ENCODE measurements at regions not wholly inside any gene's neighbourhood (a gene's known extent, or its start where the extent isn't known, plus 50 kb on each side); places are given as distances from the start of the nearest gene placed in this dataset.

DNA sequence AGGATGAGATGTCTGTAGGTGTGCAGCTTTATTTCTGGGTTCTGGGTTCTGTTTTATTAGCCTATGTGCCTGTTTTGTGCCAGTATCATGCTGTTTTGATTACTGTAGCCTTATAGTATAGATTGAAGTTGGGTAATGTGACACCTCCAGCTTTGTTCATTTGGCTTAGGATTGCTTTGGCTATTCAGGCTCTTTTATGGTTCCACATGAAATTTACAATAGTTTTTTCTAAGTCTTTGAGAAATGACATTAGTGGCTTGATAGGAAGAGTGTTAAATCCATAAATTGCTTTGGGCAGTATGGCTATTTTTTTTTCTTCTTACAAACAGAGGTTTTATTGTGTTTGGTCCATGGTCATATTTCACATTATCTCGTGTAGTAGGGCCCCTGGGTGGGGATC, 285.8 kb upstream of the GADL1 start:
- no peaks in the 10 kb centered on the region for H3K27me3 Mint-ChIP-seq (ENCODE audit: low read depth)
- H3K4me3 Mint-ChIP-seq = no peak overlapping the region
- no peaks in the 10 kb centered on the region for H3K36me3 Mint-ChIP-seq (ENCODE audit: low read depth)
- H3K9me3 Mint-ChIP-seq = peaks cover 8% of the 10 kb centered on the region
- TF ChIP-seq CTCF (conservative IDR thresholded peaks at IDR 0.05) = no peak
- DNase-seq (ENCODE audit: low read depth, low spot score) = no peak
- no peak overlapping the region for H3K27ac Mint-ChIP-seq (ENCODE audit: unreplicated experiment)
- H3K4me1 Mint-ChIP-seq = no peaks in the 10 kb centered on the region

GRCh38 chr3:31181661-31182060, 287.2 kb upstream of the GADL1 start:
- Mint-ChIP-seq H3K4me1 (no peaks in the 10 kb centered on the region), H3K4me3 (no peak overlapping the region), H3K27me3 (ENCODE audit: low read depth) (no peaks in the 10 kb centered on the region), H3K36me3 (ENCODE audit: low read depth) (no peaks in the 10 kb centered on the region), H3K9me3 (peaks cover 6% of the 10 kb centered on the region), H3K27ac (ENCODE audit: unreplicated experiment) (no peak overlapping the region)
- DNase-seq (ENCODE audit: low read depth, low spot score) = no peak
- no peak for TF ChIP-seq CTCF (conservative IDR thresholded peaks at IDR 0.05)

DNA sequence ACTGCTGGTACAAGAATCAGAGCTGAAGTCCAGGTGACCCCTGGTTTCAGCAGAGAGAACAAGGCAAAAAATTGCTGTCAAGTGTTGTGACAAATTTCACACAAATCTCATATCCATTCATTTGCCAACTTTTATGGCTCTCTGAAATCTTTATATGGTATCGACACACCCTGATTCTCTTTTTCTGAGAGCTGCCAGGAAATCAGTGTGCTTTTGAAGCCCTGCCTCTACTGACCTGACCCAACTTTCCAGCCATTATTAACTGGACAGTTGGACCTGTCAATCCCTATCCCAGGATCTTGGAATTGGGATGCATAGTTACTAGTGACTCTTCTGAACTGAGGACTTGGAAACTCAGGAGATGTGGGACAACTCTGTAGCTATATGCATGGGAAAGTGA, 288.2 kb upstream of the GADL1 start:
- Mint-ChIP-seq H3K9me3 (peaks cover 6% of the 10 kb centered on the region), H3K27ac (ENCODE audit: unreplicated experiment) (no peak overlapping the region), H3K4me3 (no peak overlapping the region), H3K4me1 (no peaks in the 10 kb centered on the region), H3K36me3 (ENCODE audit: low read depth) (no peaks in the 10 kb centered on the region), H3K27me3 (ENCODE audit: low read depth) (no peaks in the 10 kb centered on the region)
- TF ChIP-seq CTCF (conservative IDR thresholded peaks at IDR 0.05) = no peak
- no peak for DNase-seq (ENCODE audit: low read depth, low spot score)

DNA sequence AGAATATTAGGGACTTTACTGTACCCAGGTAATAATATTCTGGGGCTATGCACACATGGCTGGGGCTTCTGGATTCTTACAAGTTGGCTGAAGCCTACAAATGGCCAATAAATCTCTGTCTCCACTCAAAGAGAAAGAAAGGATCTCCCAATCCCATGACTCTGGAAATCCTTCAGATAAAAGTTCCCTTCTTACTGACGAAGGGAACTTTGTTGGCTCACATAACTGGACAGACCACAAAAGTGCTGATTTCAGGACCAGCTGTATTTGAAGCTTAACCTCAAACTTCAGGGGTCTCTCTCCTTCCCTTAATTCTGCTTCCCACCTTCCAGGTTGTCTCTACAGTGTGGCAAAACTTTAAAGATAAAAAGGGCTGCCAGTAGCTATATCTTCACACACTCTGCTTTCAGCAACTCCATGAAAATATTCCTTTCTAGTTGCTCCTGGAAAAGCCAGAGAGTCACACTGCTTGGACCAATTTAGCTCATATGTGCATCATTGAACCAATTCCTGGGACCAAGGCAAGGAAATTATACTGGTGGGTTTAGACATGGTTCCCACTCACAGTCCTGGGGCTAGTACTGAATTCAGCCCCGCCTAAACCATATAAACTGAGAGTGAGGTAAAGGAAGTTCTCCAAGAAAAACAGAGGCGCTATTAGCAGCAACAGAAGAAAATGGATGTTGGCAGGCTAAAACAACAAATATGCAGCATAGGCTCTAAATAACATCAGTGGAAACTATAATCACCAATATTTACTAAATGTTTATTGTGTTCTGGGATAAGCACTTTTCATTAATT, 290.0 kb upstream of the GADL1 start:
- no peaks in the 10 kb centered on the region for H3K27me3 Mint-ChIP-seq (ENCODE audit: low read depth)

GRCh38 chr3:31185062-31185357, 290.5 kb upstream of the GADL1 start:
- H3K9me3 Mint-ChIP-seq = peaks cover 2% of the 10 kb centered on the region
- no peaks in the 10 kb centered on the region for H3K4me1 Mint-ChIP-seq
- DNase-seq (ENCODE audit: low read depth, low spot score) = no peak
- H3K27ac Mint-ChIP-seq (ENCODE audit: unreplicated experiment) = no peak overlapping the region
- H3K36me3 Mint-ChIP-seq (ENCODE audit: low read depth) = no peaks in the 10 kb centered on the region
- no peaks in the 10 kb centered on the region for H3K27me3 Mint-ChIP-seq (ENCODE audit: low read depth)
- H3K4me3 Mint-ChIP-seq = no peak overlapping the region
- no peak for TF ChIP-seq CTCF (conservative IDR thresholded peaks at IDR 0.05)

More for the DNA sequence above, 290.0 kb upstream of the GADL1 start:
- Mint-ChIP-seq H3K4me1 (no peaks in the 10 kb centered on the region), H3K4me3 (no peak overlapping the region), H3K36me3 (ENCODE audit: low read depth) (no peaks in the 10 kb centered on the region), H3K27ac (ENCODE audit: unreplicated experiment) (no peak overlapping the region), H3K9me3 (peaks cover 6% of the 10 kb centered on the region)
- no peak for TF ChIP-seq CTCF (conservative IDR thresholded peaks at IDR 0.05)
- no peak for DNase-seq (ENCODE audit: low read depth, low spot score)

Data from neural crest cell (in vitro differentiated cells).